HG03432 (cell line): ENCODE measurements at regions not wholly inside any gene's neighbourhood (a gene's known extent, or its start where the extent isn't known, plus 50 kb on each side); places are given as distances from the start of the nearest gene placed in this dataset.
"Not testable (repeated sequence)": the region's sequence is repeated elsewhere in the genome, so short reads cannot be mapped to it uniquely, and the experiment has no call there.

Experiments
- ATAC-seq: cut with Tn5 transposase; IDR thresholded peaks from one replicate; pipeline ENCODE4 v1.9.1; 2021; ENCODE audit warnings: mild to moderate bottlenecking, moderate library complexity; ENCODE audit not compliant: unreplicated experiment

DNA sequence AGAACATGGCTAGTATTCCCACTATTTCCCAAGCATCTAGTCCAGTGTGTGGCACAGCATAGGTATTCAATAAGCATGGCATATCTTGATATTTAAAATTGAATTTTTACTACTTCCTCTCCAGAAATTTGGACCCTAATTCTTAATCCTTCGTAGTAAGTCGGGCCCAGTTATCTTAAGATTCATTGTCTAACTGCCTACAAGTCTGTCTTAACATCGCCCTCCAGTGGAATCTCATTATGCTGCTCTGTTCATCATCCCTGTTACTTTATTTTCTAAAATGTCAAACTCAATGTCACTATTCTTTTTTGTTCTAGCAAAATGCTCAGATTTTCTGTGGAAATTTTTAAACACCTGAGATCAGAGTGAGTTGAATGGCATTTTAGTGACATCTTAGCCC lies 606.2 kb downstream of the KLHL13 start:
- no peak for ATAC-seq

DNA sequence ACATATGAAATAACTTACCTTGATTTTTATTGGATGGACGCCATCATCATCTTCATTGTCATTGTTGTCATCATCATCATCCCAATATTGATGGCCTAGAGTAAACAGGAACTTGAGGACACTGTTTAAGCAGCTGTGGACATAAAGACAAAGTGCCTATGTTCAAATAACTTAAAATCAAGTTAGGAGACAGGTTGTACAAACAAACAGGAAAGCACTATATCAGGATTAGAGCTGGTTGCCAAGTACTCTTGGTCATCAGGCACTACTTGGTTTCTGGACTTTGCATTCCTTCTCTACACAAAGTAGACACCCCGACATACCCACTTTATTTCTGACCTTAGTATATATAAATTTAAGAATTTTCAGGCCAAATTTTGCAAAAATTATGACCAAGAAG lies 608.6 kb downstream of the KLHL13 start:
- ATAC-seq, result no peak

DNA sequence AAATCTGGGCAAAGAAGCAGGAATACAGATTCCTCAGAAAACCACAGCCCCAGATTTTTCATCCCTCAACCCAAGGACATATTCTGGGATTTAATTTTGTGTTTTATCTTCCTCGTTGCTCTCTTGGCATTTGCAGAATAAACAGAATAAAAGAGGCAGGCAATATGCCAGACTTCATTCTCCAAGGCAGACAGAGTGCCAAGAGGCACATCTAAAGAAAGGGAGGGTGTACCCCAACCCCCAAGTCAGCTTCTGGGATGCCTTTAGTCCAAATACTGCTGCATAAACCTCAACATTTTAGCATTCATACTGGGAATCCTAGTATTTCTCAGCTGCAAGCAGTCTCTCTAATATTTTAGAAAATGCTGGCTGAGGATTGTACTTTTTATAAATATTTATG lies 629.2 kb downstream of the KLHL13 start:
- ATAC-seq, result no peak

DNA sequence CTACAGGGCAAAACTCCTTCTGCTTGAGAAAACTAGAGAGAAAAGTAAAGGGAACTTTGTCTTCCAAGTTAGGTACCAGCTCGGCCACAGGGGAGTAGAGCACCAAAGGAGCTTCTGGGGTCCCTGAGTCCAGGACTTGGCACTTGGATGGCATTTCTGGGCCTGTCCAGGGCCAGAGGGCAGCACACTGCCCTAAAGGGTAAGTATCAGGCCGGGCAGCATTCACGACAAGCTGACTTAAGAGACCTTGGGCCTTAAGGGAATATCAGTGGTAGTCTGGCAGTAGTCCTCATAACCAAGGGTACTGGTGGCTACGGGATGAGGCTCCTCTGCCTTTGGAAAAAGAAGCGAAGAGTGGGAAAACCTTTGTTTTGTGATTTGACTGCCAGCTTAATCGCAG lies 632.7 kb downstream of the KLHL13 start:
- ATAC-seq, result no peak

DNA sequence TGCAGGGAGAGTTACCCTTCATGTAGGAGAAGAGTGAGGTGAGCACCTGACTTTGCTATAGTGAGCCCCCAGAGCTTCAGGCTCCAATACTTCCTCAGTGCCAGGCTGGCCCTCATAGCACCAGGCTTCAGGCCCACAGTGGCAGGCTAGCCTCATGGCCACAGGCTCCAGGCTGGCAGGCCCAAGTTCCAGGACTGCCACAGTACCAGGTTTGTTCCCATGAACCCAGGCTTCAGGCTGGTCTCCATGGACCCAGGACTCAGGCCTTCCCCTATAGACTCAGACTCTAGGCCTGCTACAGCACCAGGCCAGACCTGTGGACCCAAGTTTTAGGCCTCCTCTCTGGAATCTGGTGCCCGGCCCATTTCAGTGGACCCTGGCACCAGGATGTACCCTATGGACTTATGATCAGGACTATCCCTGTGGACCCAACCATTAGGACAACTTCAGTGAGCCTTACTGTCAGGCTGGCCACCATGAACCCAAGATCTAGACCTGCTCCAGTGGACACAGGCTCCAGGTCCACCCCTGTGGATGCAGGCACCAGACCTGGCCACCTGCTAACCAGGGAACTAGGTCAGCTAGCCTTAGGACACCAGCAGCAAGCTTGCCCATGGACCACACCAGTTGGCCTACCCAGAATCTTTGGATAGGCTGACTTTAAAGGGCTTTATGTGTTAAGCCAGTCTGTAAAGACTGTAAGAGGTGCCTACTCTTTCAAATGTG lies 658.2 kb downstream of the KLHL13 start:
- no peak for ATAC-seq

DNA sequence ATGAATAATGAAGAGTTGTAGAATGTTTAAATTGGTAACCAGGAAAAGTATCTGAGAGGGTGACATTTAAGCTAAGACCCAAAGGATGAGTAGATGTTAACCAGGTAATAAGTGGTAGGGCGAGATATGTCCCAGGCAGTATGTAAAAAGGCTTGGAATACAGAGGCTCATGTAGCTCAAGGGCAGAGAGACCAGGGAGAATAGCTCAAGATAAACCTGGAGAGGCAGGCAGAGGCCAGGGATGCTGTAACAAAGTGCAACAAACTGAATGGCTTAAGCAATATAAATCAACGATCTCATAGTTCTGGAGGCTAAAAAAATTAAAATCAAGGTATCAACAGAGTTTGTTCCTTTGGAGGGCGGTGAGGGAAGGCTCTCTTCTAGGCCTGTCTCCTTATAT lies 660.8 kb downstream of the KLHL13 start:
- no peak for ATAC-seq

DNA sequence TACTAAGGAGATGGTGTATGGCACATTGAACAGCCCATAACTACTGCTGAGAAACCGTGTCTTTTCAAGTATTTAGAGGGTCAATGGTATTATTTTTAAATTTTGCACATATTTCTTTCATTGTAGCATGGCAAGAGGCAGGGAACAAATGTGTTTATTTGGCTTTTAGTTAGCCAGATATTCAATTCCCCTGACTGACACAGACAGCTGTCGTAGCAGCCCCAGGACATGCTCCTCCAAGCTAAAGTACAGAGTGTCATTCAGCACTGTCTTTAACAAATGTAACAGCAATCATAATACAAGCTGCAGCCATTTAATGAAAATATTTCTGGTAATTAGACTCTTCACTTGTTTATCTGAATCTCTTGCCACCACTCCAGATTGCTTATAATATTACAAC lies 687.1 kb downstream of the KLHL13 start:
- ATAC-seq, result no peak

DNA sequence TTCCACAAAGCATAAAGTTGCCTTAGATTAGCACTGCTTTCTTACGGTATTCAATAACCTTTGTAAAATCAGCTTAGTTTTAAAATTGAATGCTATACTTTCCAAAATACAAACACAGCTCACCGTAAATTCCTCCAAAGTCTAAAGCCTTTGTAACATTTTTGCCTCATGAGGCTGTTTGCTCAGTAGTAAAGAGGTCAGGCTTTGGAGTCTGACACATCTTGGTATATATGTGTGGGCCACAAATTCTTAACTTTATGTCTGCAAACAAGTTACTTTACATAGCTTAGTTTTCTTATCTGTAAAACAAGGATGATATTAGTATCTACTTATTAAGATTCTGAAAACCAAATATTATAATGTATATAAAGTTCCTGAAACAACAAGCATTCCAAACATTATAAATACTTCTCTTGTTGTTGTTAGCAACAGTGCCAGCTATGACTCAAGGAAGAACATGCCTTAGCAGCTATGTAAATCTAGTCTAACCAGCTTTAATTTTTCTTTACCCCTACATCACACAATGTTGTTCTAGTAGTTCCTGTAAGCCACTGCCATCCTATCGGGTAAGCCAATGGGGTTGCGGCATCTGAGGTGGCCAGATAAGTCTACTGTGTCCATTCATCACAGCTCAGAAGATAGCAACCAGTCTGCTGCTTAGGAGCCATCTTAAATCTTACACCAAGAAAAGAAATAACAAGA lies 709.0 kb downstream of the KLHL13 start:
- ATAC-seq, result no peak

DNA sequence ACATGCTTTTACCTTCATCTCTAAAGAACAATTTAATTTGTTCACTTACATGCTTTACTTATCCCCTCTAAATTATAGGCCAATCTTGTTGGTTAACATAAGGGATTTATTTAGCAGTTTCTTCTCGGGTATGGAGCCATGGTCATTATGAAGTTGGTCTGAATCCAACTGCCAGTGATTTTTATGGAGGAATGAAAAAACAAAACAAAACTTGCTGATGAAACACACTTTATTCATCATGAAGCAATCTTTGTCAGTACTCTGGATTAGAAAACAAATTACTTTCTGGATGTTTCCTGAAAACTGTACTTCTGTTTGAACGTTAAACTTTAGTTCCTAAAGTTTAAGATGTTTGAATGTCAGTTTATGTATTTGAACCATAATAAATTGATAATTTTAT lies 715.8 kb downstream of the KLHL13 start:
- ATAC-seq, result no peak

DNA sequence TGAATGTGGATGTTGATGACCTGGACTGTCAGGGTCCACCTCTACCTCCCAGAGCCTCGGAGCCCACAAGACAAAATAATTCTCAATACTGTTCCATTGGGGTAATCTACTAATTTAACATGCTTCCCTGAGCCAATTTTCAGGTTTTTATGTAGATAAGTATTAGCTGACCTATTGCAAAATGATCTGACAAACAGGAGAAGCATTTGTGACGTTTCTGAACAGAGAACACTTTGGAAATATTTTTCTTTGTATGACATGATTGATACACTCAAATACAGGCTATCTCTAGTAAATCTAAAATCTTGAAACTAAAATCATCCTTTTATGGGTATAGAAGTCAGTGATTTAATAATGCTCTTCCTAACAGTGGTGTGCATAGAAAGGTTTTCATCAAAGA lies 716.6 kb downstream of the KLHL13 start:
- no peak for ATAC-seq

DNA sequence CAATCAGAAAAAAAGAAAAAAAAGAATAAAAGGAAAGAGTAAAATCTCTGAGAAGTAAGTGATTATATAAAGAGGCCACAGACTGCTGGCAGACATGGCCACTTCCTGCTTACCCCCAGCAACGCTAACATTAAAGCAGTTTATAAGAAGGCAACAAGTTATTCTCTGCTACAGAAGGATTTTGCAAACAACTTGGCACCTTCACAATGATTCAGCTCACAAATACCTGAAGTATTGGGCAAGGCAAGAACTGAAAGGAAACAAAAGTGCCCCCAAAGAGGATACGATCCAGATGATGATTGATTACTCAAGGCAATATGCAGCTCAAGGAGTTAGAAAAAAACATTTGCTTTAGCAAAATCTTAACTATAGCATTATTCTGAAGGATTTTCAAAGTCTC lies 718.8 kb downstream of the KLHL13 start:
- no peak for ATAC-seq

DNA sequence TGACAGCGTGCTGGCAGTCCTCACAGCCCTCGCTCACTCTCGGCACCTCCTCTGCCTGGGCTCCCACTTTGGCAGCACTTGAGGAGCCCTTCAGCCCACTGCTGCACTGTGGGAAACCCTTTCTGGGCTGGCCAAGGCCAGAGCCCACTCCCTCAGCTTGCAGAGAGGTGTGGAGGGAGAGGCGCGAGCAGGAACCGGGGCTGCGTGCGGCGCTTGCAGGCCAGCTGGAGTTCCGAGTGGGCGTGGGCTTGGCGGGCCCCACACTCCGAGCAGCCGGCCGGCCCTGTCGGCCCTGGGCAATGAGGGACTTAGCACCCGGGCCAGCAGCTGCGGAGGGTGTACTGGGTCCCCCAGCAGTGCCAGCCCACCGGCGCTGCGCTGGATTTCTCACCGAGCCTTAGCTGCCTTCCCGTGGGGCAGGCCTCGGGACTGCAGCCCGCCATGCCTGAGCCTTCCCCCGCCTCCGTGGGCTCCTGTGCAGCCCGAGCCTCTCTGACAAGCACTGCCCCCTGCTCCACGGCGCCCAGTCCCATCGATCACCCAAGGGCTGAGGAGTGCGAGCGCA lies 722.0 kb downstream of the KLHL13 start:
- ATAC-seq, result not testable (repeated sequence)

DNA sequence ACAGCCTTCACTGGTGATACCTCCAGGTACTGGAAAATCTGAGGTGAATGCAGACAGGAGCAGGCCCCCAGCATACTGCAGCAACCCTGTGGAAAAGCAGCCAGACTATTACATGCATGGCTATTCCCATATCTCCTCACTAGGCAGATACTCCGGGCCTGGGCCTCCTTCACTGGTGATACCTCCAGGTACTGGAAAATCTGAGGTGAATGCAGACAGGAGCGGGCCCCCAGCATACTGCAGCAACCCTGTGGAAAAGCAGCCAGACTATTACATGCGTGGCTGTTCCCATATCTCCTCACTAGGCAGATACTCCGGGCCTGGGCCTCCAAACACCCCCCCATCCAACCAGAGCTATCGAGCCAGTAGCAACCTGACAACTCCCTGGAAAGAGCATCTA lies 724.2 kb downstream of the KLHL13 start:
- not testable (repeated sequence) for ATAC-seq

DNA sequence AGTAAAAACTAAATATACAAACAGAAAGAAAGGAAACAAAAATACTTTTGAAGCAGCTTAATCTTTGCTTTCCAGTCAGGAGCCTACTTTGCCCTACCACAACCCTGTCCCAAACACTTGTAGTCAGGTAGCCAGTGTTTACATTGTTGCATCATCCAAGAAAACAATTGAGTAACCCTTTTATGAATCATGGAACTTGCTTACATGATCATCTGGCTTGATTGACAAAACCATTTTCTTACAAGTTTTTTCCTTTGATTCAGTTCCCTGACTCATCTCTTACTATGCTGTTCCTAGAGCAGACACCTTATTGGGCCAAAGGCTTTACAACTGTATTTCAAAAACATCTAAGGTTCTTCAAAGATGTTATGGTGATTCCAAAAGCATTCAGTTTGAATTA lies 740.1 kb downstream of the KLHL13 start:
- ATAC-seq, result no peak

DNA sequence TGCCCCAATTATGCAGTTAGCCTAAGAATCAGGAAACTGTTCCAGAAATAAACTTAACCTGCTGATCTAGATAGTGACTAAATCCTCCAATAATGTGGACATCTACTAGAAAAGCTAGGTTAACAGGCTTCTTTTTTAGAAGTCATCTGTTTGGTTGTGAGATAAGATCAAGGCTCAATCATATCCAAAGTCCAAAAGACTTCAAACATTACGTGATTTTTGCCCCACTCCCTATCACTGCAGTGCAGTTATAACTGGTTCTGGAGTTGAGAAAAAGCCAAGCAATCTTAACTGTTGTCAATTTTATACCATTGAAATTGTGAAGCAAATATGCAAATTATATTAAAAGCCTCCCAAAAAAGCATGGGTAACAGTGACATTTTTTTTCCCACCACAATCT lies 781.4 kb downstream of the KLHL13 start:
- ATAC-seq, result no peak

DNA sequence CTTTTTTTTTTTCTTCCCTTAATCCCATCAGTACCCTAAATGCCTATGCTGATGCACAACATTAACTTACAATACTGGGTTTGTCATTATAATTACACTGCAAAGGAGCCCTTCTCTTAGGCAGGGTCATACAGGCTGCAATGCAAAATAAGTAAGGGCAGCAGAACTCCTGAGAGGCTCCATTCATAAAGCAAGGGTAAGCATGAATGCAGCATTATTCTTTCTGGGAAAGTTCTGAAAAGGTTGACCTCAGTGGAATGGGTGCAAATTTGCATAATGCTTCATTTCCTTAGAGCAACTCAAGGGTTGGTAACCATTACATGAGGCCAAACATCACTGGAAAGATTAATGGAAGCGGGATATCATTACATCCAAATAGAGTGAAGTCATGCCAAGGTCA lies 789.2 kb downstream of the KLHL13 start:
- no peak for ATAC-seq

DNA sequence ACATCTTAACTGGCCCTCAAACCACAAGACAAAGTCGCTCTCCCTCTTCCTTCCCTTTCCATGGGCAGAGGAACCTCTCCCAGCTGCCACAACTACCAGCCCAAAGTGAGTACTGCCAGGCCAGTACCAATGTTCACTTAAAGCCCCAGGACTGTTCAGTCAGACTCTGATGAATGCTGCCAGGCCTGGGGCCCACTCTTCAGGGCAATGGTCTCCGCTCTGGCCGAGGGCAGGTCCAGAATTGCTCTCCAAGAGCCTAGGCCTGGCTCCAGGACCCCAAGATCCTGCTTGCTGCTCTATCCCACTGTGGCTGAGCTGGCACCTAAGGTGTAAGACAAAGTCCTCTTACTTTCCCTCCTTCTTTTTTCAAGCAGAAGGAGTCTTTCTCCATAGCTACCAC lies 790.9 kb downstream of the KLHL13 start:
- ATAC-seq, result no peak

DNA sequence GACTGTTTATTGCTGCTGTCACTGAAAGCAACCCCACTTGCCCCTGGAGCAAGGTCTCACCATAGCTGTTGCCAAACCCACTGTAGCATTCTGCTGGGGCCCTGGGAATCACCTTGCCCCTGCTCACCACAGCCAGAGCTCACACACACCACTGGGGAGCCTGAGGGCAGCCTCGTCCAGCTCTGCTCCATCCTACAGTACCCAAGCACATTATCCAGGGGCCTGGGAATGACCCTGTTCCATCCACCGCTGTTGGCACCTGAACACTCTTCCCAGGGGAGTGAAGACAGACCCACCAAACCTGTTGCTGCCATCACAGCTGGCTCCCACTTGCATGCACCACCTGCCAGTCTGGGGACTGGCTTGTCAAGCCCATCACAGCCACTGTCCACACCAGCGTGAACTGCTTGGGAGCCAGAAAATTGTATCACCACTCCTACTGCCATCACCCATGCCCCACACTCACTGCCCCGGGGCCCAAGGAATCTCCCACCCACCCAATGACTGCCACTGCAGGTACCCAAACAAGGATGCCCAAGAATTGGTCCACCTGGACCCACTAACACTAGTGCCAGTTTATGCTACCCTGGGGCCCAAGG lies 811.3 kb downstream of the KLHL13 start:
- no peak for ATAC-seq

DNA sequence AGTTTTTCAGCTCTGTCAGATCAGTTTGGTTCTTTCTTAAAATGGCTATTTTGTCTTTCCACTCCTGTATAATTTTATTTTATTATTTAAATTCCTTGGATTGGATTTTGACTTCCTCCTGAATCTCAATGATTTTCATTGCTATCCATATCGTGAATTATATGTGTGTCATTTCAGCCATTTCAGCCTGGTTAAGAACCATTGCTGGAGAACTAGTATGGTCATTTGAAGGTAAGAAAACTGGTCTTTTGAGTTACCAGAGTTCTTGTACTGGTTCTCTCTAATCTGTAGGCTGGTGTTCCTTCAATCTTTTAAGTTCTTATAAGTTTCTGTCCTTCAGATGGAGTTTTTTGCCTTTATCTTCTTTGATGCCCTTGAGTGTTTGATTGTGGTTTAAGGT lies 815.5 kb downstream of the KLHL13 start:
- no peak for ATAC-seq

DNA sequence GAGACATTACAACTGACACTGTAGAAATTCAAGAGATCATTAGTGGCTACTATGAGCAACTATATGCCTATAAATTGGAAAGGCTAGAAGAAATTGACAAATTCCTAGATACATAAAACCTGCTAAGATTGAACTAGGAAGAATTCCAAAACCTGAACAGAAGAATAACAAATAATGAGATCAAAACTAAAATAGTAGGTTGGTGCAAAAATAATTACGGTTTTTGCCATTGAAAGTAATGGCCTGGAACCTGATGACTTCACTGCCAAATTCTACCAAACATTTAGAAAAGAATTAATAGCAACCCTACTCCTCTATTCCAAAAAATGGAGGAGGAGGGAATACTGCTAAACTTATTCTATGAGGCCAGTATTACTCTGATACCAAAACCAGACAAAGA lies 824.9 kb downstream of the KLHL13 start:
- ATAC-seq, result no peak

DNA sequence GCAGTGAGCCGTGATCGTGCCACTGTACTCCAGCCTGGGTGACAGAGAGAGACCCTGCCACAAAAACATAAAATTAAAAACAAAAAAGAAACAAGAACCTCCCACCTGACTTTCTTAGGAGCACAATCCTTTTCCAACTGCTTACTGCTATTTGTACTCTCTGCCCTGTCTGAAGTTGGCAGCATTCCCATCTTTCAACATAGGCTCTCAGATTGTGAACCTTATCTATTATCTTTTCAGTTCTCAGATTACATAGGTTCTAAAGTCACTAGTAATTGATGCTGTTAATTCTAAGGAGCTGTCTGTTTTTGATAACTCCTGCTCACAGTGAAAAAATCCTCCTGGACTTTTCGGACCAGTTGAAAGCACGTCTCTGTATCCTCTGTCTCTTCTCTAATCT lies 812.2 kb upstream of the CT83 start:
- no peak for ATAC-seq
